ENCODE measurements at regions not wholly inside any gene's neighbourhood (a gene's known extent, or its start where the extent isn't known, plus 50 kb on each side); places are given as distances from the start of the nearest gene placed in this dataset.

- TF ChIP-seq CTCF (IDR thresholded peaks at IDR 0.05; ENCODE audit: insufficient read depth, low read depth, low read length) (no peak), EZH2 (IDR thresholded peaks at IDR 0.05; ENCODE audit: insufficient read depth, low read length) (no peak)
These were observed 50.5 kb downstream of the PALM2AKAP2 start for GRCh38 chr9:109830545-109830944.
